ENCODE measurements at regions not wholly inside any gene's neighbourhood (a gene's known extent, or its start where the extent isn't known, plus 50 kb on each side); places are given as distances from the start of the nearest gene placed in this dataset.

- ATAC-seq (replicated peaks in 1 of 4) (no peak), DNase-seq (no peak)
- no peak overlapping the region for H3K4me3 Mint-ChIP-seq
- no peaks in the 10 kb centered on the region for H3K4me1 Mint-ChIP-seq
- no peaks in the 10 kb centered on the region for H3K36me3 ChIP-seq (ENCODE audit: control insufficient read depth in 2 of 2, extremely low read depth in 1 of 2, insufficient read depth in 1 of 2, low read length in 1 of 2)
- no peak overlapping the region for H3K27ac Mint-ChIP-seq
- CTCF ChIA-PET = interaction anchor here in 1 of 2 donors (0.6 kb wide), 1 partner anchor 1525 kb away, joined by 4 read pairs; no protein-coding TSS in a partner anchor
- POLR2A ChIA-PET = no interaction called here
- no peaks in the 10 kb centered on the region for H3K36me3 Mint-ChIP-seq
- no peaks in the 10 kb centered on the region for H3K27me3 ChIP-seq (replicated peaks in 1 of 2; ENCODE audit: control insufficient read depth in 2 of 2, extremely low read depth in 1 of 2, insufficient read depth in 2 of 2, low read length in 1 of 2)
- no peaks in the 10 kb centered on the region for H3K4me1 ChIP-seq (ENCODE audit: control insufficient read depth in 1 of 2, extremely low read depth in 1 of 2, insufficient read depth in 2 of 2, low read length in 2 of 2)
- no CpG with 5 or more reads among the region's 1 CpG for WGBS (ENCODE audit: insufficient coverage)
- H3K9me3 ChIP-seq = no peaks in the 10 kb centered on the region
- H3K27ac ChIP-seq (ENCODE audit: low read length) = no peak overlapping the region
- no peaks in the 10 kb centered on the region for H3K27me3 Mint-ChIP-seq
- peaks cover 6 to 13% (median 8%) of the 10 kb centered on the region in 3 donors for H3K9me3 Mint-ChIP-seq
- no peak overlapping the region for H3K4me3 ChIP-seq (ENCODE audit: control insufficient read depth in 1 of 2, extremely low read depth in 1 of 2, low read length in 1 of 2)
Observed at GRCh38 chr1:163844459-163844858, 522.7 kb downstream of the NUF2 start.

GRCh38 chr1:163845279-163845678 lies 523.5 kb downstream of the NUF2 start:
- 100% methylated on average over 1 of the region's 3 CpGs for WGBS (ENCODE audit: insufficient coverage)
- no peak overlapping the region for H3K27ac Mint-ChIP-seq
- H3K4me3 Mint-ChIP-seq = no peak overlapping the region
- no peaks in the 10 kb centered on the region for H3K27me3 Mint-ChIP-seq
- POLR2A ChIA-PET = no interaction called here
- CTCF ChIA-PET = no interaction called here
- no peaks in the 10 kb centered on the region for H3K4me1 Mint-ChIP-seq
- H3K9me3 Mint-ChIP-seq = peaks cover 5 to 13% (median 8%) of the 10 kb centered on the region in 3 donors
- H3K36me3 ChIP-seq (ENCODE audit: control insufficient read depth in 2 of 2, extremely low read depth in 1 of 2, insufficient read depth in 1 of 2, low read length in 1 of 2) = no peaks in the 10 kb centered on the region
- H3K27ac ChIP-seq (ENCODE audit: low read length) = no peak overlapping the region
- ATAC-seq (replicated peaks in 1 of 4) = no peak
- no peaks in the 10 kb centered on the region for H3K36me3 Mint-ChIP-seq
- no peaks in the 10 kb centered on the region for H3K9me3 ChIP-seq
- H3K4me3 ChIP-seq (ENCODE audit: control insufficient read depth in 1 of 2, extremely low read depth in 1 of 2, low read length in 1 of 2) = no peak overlapping the region
- no peaks in the 10 kb centered on the region for H3K27me3 ChIP-seq (replicated peaks in 1 of 2; ENCODE audit: control insufficient read depth in 2 of 2, extremely low read depth in 1 of 2, insufficient read depth in 2 of 2, low read length in 1 of 2)
- no peak for DNase-seq
- no peaks in the 10 kb centered on the region for H3K4me1 ChIP-seq (ENCODE audit: control insufficient read depth in 1 of 2, extremely low read depth in 1 of 2, insufficient read depth in 2 of 2, low read length in 2 of 2)

- DNase-seq = no peak
- Histone ChIP-seq H3K4me1 (ENCODE audit: control insufficient read depth in 1 of 2, extremely low read depth in 1 of 2, insufficient read depth in 2 of 2, low read length in 2 of 2) (no peaks in the 10 kb centered on the region), H3K4me3 (ENCODE audit: control insufficient read depth in 1 of 2, extremely low read depth in 1 of 2, low read length in 1 of 2) (no peak overlapping the region), H3K27ac (ENCODE audit: low read length) (no peak overlapping the region), H3K9me3 (no peaks in the 10 kb centered on the region), H3K36me3 (ENCODE audit: control insufficient read depth in 2 of 2, extremely low read depth in 1 of 2, insufficient read depth in 1 of 2, low read length in 1 of 2) (no peaks in the 10 kb centered on the region), H3K27me3 (replicated peaks in 1 of 2; ENCODE audit: control insufficient read depth in 2 of 2, extremely low read depth in 1 of 2, insufficient read depth in 2 of 2, low read length in 1 of 2) (no peaks in the 10 kb centered on the region)
- 50% methylated on average over 1 of the region's 6 CpGs for WGBS (ENCODE audit: insufficient coverage)
- Mint-ChIP-seq H3K27ac (no peak overlapping the region), H3K36me3 (no peaks in the 10 kb centered on the region), H3K4me1 (no peaks in the 10 kb centered on the region), H3K4me3 (no peak overlapping the region), H3K27me3 (no peaks in the 10 kb centered on the region), H3K9me3 (peaks cover 6 to 28% (median 21%) of the 10 kb centered on the region in 3 donors)
- no peak for ATAC-seq (replicated peaks in 1 of 4)
- ChIA-PET POLR2A (interaction anchor here in 1 of 2 donors (0.6 kb wide), 1 partner anchor 62 kb away, joined by 3 read pairs; no protein-coding TSS in a partner anchor), CTCF (no interaction called here)
Observed at GRCh38 chr1:163863731-163864130, 542.0 kb downstream of the NUF2 start.

- no peaks in the 10 kb centered on the region for H3K4me1 Mint-ChIP-seq
- no peaks in the 10 kb centered on the region for H3K36me3 ChIP-seq (ENCODE audit: control insufficient read depth in 2 of 2, extremely low read depth in 1 of 2, insufficient read depth in 1 of 2, low read length in 1 of 2)
- H3K27me3 Mint-ChIP-seq = no peaks in the 10 kb centered on the region
- POLR2A ChIA-PET = no interaction called here
- H3K27ac Mint-ChIP-seq = no peak overlapping the region
- no peaks in the 10 kb centered on the region for H3K36me3 Mint-ChIP-seq
- no peak overlapping the region for H3K4me3 Mint-ChIP-seq
- H3K4me3 ChIP-seq (ENCODE audit: control insufficient read depth in 1 of 2, extremely low read depth in 1 of 2, low read length in 1 of 2) = no peak overlapping the region
- WGBS (ENCODE audit: insufficient coverage) = 100% methylated on average over 1 of the region's 1 CpG
- no peak overlapping the region for H3K27ac ChIP-seq (ENCODE audit: low read length)
- peaks cover 6 to 29% (median 24%) of the 10 kb centered on the region in 3 donors for H3K9me3 Mint-ChIP-seq
- CTCF ChIA-PET = no interaction called here
- ATAC-seq (replicated peaks in 1 of 4) (no peak), DNase-seq (no peak)
- no peaks in the 10 kb centered on the region for H3K9me3 ChIP-seq
- no peaks in the 10 kb centered on the region for H3K4me1 ChIP-seq (ENCODE audit: control insufficient read depth in 1 of 2, extremely low read depth in 1 of 2, insufficient read depth in 2 of 2, low read length in 2 of 2)
- no peaks in the 10 kb centered on the region for H3K27me3 ChIP-seq (replicated peaks in 1 of 2; ENCODE audit: control insufficient read depth in 2 of 2, extremely low read depth in 1 of 2, insufficient read depth in 2 of 2, low read length in 1 of 2)
Observed at GRCh38 chr1:163864207-163864606, 542.5 kb downstream of the NUF2 start.

GRCh38 chr1:163866564-163866963 lies 544.8 kb downstream of the NUF2 start:
- Mint-ChIP-seq H3K27ac (no peak overlapping the region), H3K9me3 (peaks cover 14 to 24% (median 22%) of the 10 kb centered on the region in 3 donors), H3K4me1 (no peaks in the 10 kb centered on the region), H3K4me3 (no peak overlapping the region), H3K27me3 (no peaks in the 10 kb centered on the region), H3K36me3 (no peaks in the 10 kb centered on the region)
- Histone ChIP-seq H3K27me3 (replicated peaks in 1 of 2; ENCODE audit: control insufficient read depth in 2 of 2, extremely low read depth in 1 of 2, insufficient read depth in 2 of 2, low read length in 1 of 2) (no peaks in the 10 kb centered on the region), H3K27ac (ENCODE audit: low read length) (no peak overlapping the region), H3K36me3 (ENCODE audit: control insufficient read depth in 2 of 2, extremely low read depth in 1 of 2, insufficient read depth in 1 of 2, low read length in 1 of 2) (no peaks in the 10 kb centered on the region), H3K9me3 (no peaks in the 10 kb centered on the region), H3K4me1 (ENCODE audit: control insufficient read depth in 1 of 2, extremely low read depth in 1 of 2, insufficient read depth in 2 of 2, low read length in 2 of 2) (no peaks in the 10 kb centered on the region), H3K4me3 (ENCODE audit: control insufficient read depth in 1 of 2, extremely low read depth in 1 of 2, low read length in 1 of 2) (no peak overlapping the region)
- ATAC-seq (replicated peaks in 1 of 4) (no peak), DNase-seq (no peak)
- no CpG with 5 or more reads among the region's 2 CpGs for WGBS (ENCODE audit: insufficient coverage)
- POLR2A ChIA-PET = interaction anchor here in 1 of 2 donors (0.7 kb wide), 1 partner anchor 461 kb away, joined by 3 read pairs; no protein-coding TSS in a partner anchor
- CTCF ChIA-PET = no interaction called here

- H3K4me3 Mint-ChIP-seq = no peak overlapping the region
- CTCF ChIA-PET = no interaction called here
- no peak overlapping the region for H3K27ac Mint-ChIP-seq
- DNase-seq (no peak), ATAC-seq (replicated peaks in 1 of 4) (no peak)
- WGBS (ENCODE audit: insufficient coverage) = no CpG with 5 or more reads among the region's 2 CpGs
- Histone ChIP-seq H3K9me3 (no peaks in the 10 kb centered on the region), H3K4me1 (ENCODE audit: control insufficient read depth in 1 of 2, extremely low read depth in 1 of 2, insufficient read depth in 2 of 2, low read length in 2 of 2) (no peaks in the 10 kb centered on the region), H3K4me3 (ENCODE audit: control insufficient read depth in 1 of 2, extremely low read depth in 1 of 2, low read length in 1 of 2) (no peak overlapping the region), H3K27ac (ENCODE audit: low read length) (no peak overlapping the region), H3K36me3 (ENCODE audit: control insufficient read depth in 2 of 2, extremely low read depth in 1 of 2, insufficient read depth in 1 of 2, low read length in 1 of 2) (no peaks in the 10 kb centered on the region), H3K27me3 (replicated peaks in 1 of 2; ENCODE audit: control insufficient read depth in 2 of 2, extremely low read depth in 1 of 2, insufficient read depth in 2 of 2, low read length in 1 of 2) (no peaks in the 10 kb centered on the region)
- peaks cover 9 to 24% (median 17%) of the 10 kb centered on the region in 3 donors for H3K9me3 Mint-ChIP-seq
- POLR2A ChIA-PET = no interaction called here
- no peaks in the 10 kb centered on the region for H3K36me3 Mint-ChIP-seq
- no peaks in the 10 kb centered on the region for H3K27me3 Mint-ChIP-seq
- no peaks in the 10 kb centered on the region for H3K4me1 Mint-ChIP-seq
Observed at GRCh38 chr1:163870666-163871065, 548.9 kb downstream of the NUF2 start.

- Histone ChIP-seq H3K9me3 (no peaks in the 10 kb centered on the region), H3K36me3 (ENCODE audit: control insufficient read depth in 2 of 2, extremely low read depth in 1 of 2, insufficient read depth in 1 of 2, low read length in 1 of 2) (no peaks in the 10 kb centered on the region), H3K27me3 (replicated peaks in 1 of 2; ENCODE audit: control insufficient read depth in 2 of 2, extremely low read depth in 1 of 2, insufficient read depth in 2 of 2, low read length in 1 of 2) (no peaks in the 10 kb centered on the region), H3K4me1 (ENCODE audit: control insufficient read depth in 1 of 2, extremely low read depth in 1 of 2, insufficient read depth in 2 of 2, low read length in 2 of 2) (no peaks in the 10 kb centered on the region), H3K4me3 (ENCODE audit: control insufficient read depth in 1 of 2, extremely low read depth in 1 of 2, low read length in 1 of 2) (no peak overlapping the region), H3K27ac (ENCODE audit: low read length) (no peak overlapping the region)
- Mint-ChIP-seq H3K27ac (no peak overlapping the region), H3K4me1 (no peaks in the 10 kb centered on the region), H3K9me3 (peaks cover 9 to 20% (median 17%) of the 10 kb centered on the region in 3 donors), H3K27me3 (no peaks in the 10 kb centered on the region), H3K36me3 (no peaks in the 10 kb centered on the region), H3K4me3 (no peak overlapping the region)
- CTCF ChIA-PET = no interaction called here
- WGBS (ENCODE audit: insufficient coverage) = no CpG with 5 or more reads among the region's 4 CpGs
- no peak for ATAC-seq (replicated peaks in 1 of 4)
- POLR2A ChIA-PET = no interaction called here
- no peak for DNase-seq
Observed at GRCh38 chr1:163872067-163872466, 550.3 kb downstream of the NUF2 start.
